NCI-H460 (cell line): ENCODE measurements at regions not wholly inside any gene's neighbourhood (a gene's known extent, or its start where the extent isn't known, plus 50 kb on each side); places are given as distances from the start of the nearest gene placed in this dataset.
"Not testable (repeated sequence)": the region's sequence is repeated elsewhere in the genome, so short reads cannot be mapped to it uniquely, and the experiment has no call there.

Experiments
- DNase-seq: peaks from one replicate; pipeline ENCODE4 v3.0.0-alpha.2; 2016; ENCODE audit warnings: low read depth; ENCODE audit errors: extremely low read depth

GRCh38 chr17:14459955-14460354 is 159.1 kb downstream of the HS3ST3B1 start:
- DNase-seq = no peak

GRCh38 chr17:14458724-14459123 is 157.8 kb downstream of the HS3ST3B1 start:
- no peak for DNase-seq

- no peak for DNase-seq
These were observed 153.9 kb downstream of the HS3ST3B1 start for GRCh38 chr17:14454746-14455145.

GRCh38 chr17:14452856-14453255 is 152.0 kb downstream of the HS3ST3B1 start:
- no peak for DNase-seq

GRCh38 chr17:14451729-14452191 is 150.9 kb downstream of the HS3ST3B1 start:
- DNase-seq = no peak

GRCh38 chr17:14448818-14449217 is 147.9 kb downstream of the HS3ST3B1 start:
- no peak for DNase-seq

GRCh38 chr17:14446825-14447224 is 145.9 kb downstream of the HS3ST3B1 start:
- no peak for DNase-seq

- DNase-seq = no peak
These were observed 144.0 kb downstream of the HS3ST3B1 start for GRCh38 chr17:14444915-14445314.

GRCh38 chr17:14442798-14443528 is 142.1 kb downstream of the HS3ST3B1 start:
- DNase-seq = no peak

- DNase-seq = no peak
These were observed 136.3 kb downstream of the HS3ST3B1 start for GRCh38 chr17:14437176-14437575.

GRCh38 chr17:14436266-14436665 is 135.4 kb downstream of the HS3ST3B1 start:
- no peak for DNase-seq

- no peak for DNase-seq
These were observed 133.6 kb downstream of the HS3ST3B1 start for GRCh38 chr17:14434506-14434905.

- DNase-seq = no peak
These were observed 131.2 kb downstream of the HS3ST3B1 start for GRCh38 chr17:14432079-14432478.

GRCh38 chr17:14429084-14429483 is 128.2 kb downstream of the HS3ST3B1 start:
- no peak for DNase-seq

- DNase-seq = no peak
These were observed 127.8 kb downstream of the HS3ST3B1 start for GRCh38 chr17:14428648-14429029.

GRCh38 chr17:14427900-14428647 is 127.2 kb downstream of the HS3ST3B1 start:
- DNase-seq = no peak

- DNase-seq = not testable (repeated sequence)
These were observed 122.3 kb downstream of the HS3ST3B1 start for GRCh38 chr17:14423156-14423555.

GRCh38 chr17:14417336-14417735 is 116.5 kb downstream of the HS3ST3B1 start:
- no peak for DNase-seq

- DNase-seq = no peak
These were observed 108.4 kb downstream of the HS3ST3B1 start for GRCh38 chr17:14409292-14409691.

GRCh38 chr17:14407541-14407940 is 106.7 kb downstream of the HS3ST3B1 start:
- no peak for DNase-seq

GRCh38 chr17:14405189-14405588 is 104.3 kb downstream of the HS3ST3B1 start:
- no peak for DNase-seq
